Mesenchymal stem cell (in vitro differentiated cells and primary cell): ENCODE measurements at regions not wholly inside any gene's neighbourhood (a gene's known extent, or its start where the extent isn't known, plus 50 kb on each side); places are given as distances from the start of the nearest gene placed in this dataset.

Experiments
- DNase-seq: peaks from one replicate; pipeline ENCODE4 v3.0.0-alpha.2; 2013
- H2AFZ ChIP-seq: one replicate; pipeline ENCODE4 v1.6.1; 2013; ENCODE audit warnings: low read depth, mild to moderate bottlenecking, control low read depth, inconsistent platforms, low read length, moderate library complexity
- H2AK5ac ChIP-seq: 2 replicates; pipeline ENCODE4 v1.6.1; 2013; ENCODE audit warnings: low read length, moderate library complexity, mild to moderate bottlenecking, inconsistent platforms; ENCODE audit not compliant: severe bottlenecking
- H2BK120ac ChIP-seq: one replicate; pipeline ENCODE4 v1.6.1; 2013; ENCODE audit warnings: low read depth, mild to moderate bottlenecking, inconsistent platforms, low read length, moderate library complexity
- H2BK12ac ChIP-seq, 2 experiments: one replicate each; pipeline ENCODE4 v1.6.1; 2013; ENCODE audit warnings: inconsistent platforms in 2 of 2, low read length in 2 of 2, mild to moderate bottlenecking in 2 of 2, moderate library complexity in 2 of 2, control low read depth in 1 of 2
- H2BK15ac ChIP-seq: one replicate; pipeline ENCODE4 v1.6.1; 2013; ENCODE audit warnings: mild to moderate bottlenecking, low read depth, inconsistent platforms; ENCODE audit not compliant: poor library complexity, severe bottlenecking
- H2BK5ac ChIP-seq: 2 replicates; pipeline ENCODE4 v1.6.1; 2013; ENCODE audit warnings: low read depth, mild to moderate bottlenecking, low read length, control low read depth, inconsistent platforms; ENCODE audit not compliant: poor library complexity, severe bottlenecking
- H3K14ac ChIP-seq, 2 experiments: one replicate each; pipeline ENCODE4 v1.6.1; 2013; ENCODE audit warnings: inconsistent platforms in 2 of 2, low read length in 2 of 2, control low read depth in 1 of 2, mild to moderate bottlenecking in 1 of 2, moderate library complexity in 1 of 2
- H3K18ac ChIP-seq, 2 experiments: one replicate each; pipeline ENCODE4 v1.6.1; 2013; ENCODE audit warnings: inconsistent platforms in 2 of 2, low read length in 2 of 2, control low read depth in 1 of 2, low read depth in 1 of 2, mild to moderate bottlenecking in 1 of 2
- H3K23ac ChIP-seq, 2 experiments: one replicate each; pipeline ENCODE4 v1.6.1; 2013; ENCODE audit warnings: inconsistent platforms in 2 of 2, low read length in 2 of 2, mild to moderate bottlenecking in 2 of 2, moderate library complexity in 2 of 2, control low read depth in 1 of 2
- H3K27ac ChIP-seq: 2 replicates; pipeline ENCODE4 v1.5.1; 2013; ENCODE audit warnings: mild to moderate bottlenecking, moderate library complexity, low read length, control low read depth, inconsistent platforms; ENCODE audit not compliant: poor library complexity, severe bottlenecking
- H3K27me3 ChIP-seq, 2 experiments: 2 replicates each; pipeline versions ENCODE4 v1.6.1 to v1.7.0; 2013; ENCODE audit warnings: low read length in 2 of 2, mild to moderate bottlenecking in 2 of 2, moderate library complexity in 2 of 2, control low read depth in 1 of 2, inconsistent platforms in 1 of 2; ENCODE audit not compliant: control insufficient read depth in 1 of 2, insufficient read depth in 1 of 2
- H3K36me3 ChIP-seq, 2 experiments: 2 replicates each; pipeline versions ENCODE4 v1.6.1 to v1.7.0; 2013; ENCODE audit warnings: low read length in 2 of 2, control low read depth in 1 of 2, inconsistent platforms in 1 of 2, low read depth in 1 of 2, mild to moderate bottlenecking in 1 of 2; ENCODE audit not compliant: insufficient read depth in 2 of 2, control insufficient read depth in 1 of 2
- H3K4ac ChIP-seq, 2 experiments: one replicate each; pipeline ENCODE4 v1.6.1; 2013; ENCODE audit warnings: inconsistent platforms in 2 of 2, low read length in 2 of 2, mild to moderate bottlenecking in 2 of 2, moderate library complexity in 2 of 2, control low read depth in 1 of 2, low read depth in 1 of 2
- H3K4me1 ChIP-seq: 2 replicates; pipeline ENCODE4 v1.6.1; 2013; ENCODE audit warnings: low read depth, low read length, control low read depth; ENCODE audit not compliant: control insufficient read depth, insufficient read depth
- H3K4me2 ChIP-seq: 2 replicates; pipeline ENCODE4 v1.6.1; 2013; ENCODE audit warnings: low read length, mild to moderate bottlenecking, inconsistent platforms; ENCODE audit not compliant: poor library complexity, severe bottlenecking
- H3K4me3 ChIP-seq, 2 experiments: 2 replicates each; pipeline versions ENCODE4 v1.5.1 to v1.7.0; 2013; ENCODE audit warnings: low read length in 2 of 2, mild to moderate bottlenecking in 2 of 2, control low read depth in 1 of 2, low read depth in 1 of 2; ENCODE audit not compliant: insufficient read depth in 1 of 2
- H3K79me1 ChIP-seq: replicated peaks from 2 replicates; pipeline ENCODE4 v1.6.1; 2013; ENCODE audit warnings: mild to moderate bottlenecking, control low read depth, low read length, inconsistent platforms; ENCODE audit not compliant: poor library complexity, severe bottlenecking
- H3K9ac ChIP-seq: 2 replicates; pipeline ENCODE4 v1.7.0; 2013; ENCODE audit warnings: mild to moderate bottlenecking, low read length, moderate library complexity
- H3K9me3 ChIP-seq: 2 replicates; pipeline ENCODE4 v1.7.0; 2013; ENCODE audit warnings: mild to moderate bottlenecking, low read length; ENCODE audit not compliant: control insufficient read depth
- H4K8ac ChIP-seq: one replicate; pipeline ENCODE4 v1.6.1; 2013; ENCODE audit warnings: inconsistent platforms, mild to moderate bottlenecking, low read length, moderate library complexity
- H4K91ac ChIP-seq: one replicate; pipeline ENCODE4 v1.6.1; 2013; ENCODE audit warnings: mild to moderate bottlenecking, low read length, inconsistent platforms
- WGBS: methylation state at CpG from one replicate; pipeline ENCODE4 v1.1.7; 2013; ENCODE audit warnings: mixed read lengths; 5-methylcytosine and 5-hydroxymethylcytosine counted together

DNA sequence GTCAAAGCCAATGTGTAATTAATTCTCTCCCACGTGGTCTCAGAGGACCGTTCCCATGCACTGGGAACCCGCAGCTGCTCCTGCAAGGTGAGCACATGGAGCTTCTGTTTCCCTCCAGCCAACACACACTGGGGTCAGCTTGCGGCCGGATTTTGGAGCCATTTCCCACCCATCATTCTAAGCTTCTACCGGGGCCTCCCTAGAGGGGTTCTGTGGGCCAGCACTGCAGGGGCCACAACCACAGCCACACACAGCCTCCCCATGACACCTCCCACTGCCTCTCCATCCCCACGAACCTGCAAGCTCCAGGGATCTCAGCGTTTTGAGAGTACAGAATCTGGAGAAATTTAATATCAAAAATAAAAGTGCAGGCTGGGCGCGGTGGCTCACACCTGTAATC is 120.7 kb upstream of the SOX1 start:
- 78% methylated on average over 10 of the region's 10 CpGs for WGBS
- no peak overlapping the region for H3K4me2 ChIP-seq
- no peaks in the 10 kb centered on the region for H3K27me3 ChIP-seq
- H2BK12ac ChIP-seq = no peak overlapping the region
- no peak for DNase-seq
- H3K4me3 ChIP-seq = no peak overlapping the region
- H2BK120ac ChIP-seq = no peak overlapping the region
- no peak overlapping the region for H3K4ac ChIP-seq
- H3K36me3 ChIP-seq = no peaks in the 10 kb centered on the region
- H3K23ac ChIP-seq = no peak overlapping the region
- no peak overlapping the region for H3K27ac ChIP-seq
- no peak overlapping the region for H2BK15ac ChIP-seq
- no peak overlapping the region for H2BK5ac ChIP-seq
- no peaks in the 10 kb centered on the region for H3K79me1 ChIP-seq
- no peak overlapping the region for H3K14ac ChIP-seq
- H2AFZ ChIP-seq = no peak overlapping the region
- no peak overlapping the region for H4K8ac ChIP-seq
- peaks cover 19% of the 10 kb centered on the region for H3K9me3 ChIP-seq
- H3K4me1 ChIP-seq = no peaks in the 10 kb centered on the region
- no peak overlapping the region for H3K9ac ChIP-seq
- H2AK5ac ChIP-seq = no peak overlapping the region
- H3K18ac ChIP-seq = no peak overlapping the region
- H4K91ac ChIP-seq = no peak overlapping the region

GRCh38 chr13:111947026-111947810 is 119.7 kb upstream of the SOX1 start:
- Histone ChIP-seq H4K91ac (no peak overlapping the region), H2AFZ (no peak overlapping the region), H2BK15ac (no peak overlapping the region), H3K27ac (no peak overlapping the region), H3K4me3 (no peak overlapping the region), H3K4ac (no peak overlapping the region), H3K9me3 (peaks cover 23% of the 10 kb centered on the region), H3K36me3 (no peaks in the 10 kb centered on the region), H3K18ac (no peak overlapping the region), H3K14ac (no peak overlapping the region), H3K9ac (no peak overlapping the region), H2BK120ac (no peak overlapping the region), H3K23ac (no peak overlapping the region), H2AK5ac (no peak overlapping the region), H3K27me3 (no peaks in the 10 kb centered on the region), H3K4me1 (no peaks in the 10 kb centered on the region), H2BK5ac (no peak overlapping the region), H2BK12ac (no peak overlapping the region), H3K4me2 (no peak overlapping the region), H3K79me1 (no peaks in the 10 kb centered on the region), H4K8ac (no peak overlapping the region)
- 87% methylated on average over 14 of the region's 16 CpGs for WGBS
- DNase-seq = no peak

DNA sequence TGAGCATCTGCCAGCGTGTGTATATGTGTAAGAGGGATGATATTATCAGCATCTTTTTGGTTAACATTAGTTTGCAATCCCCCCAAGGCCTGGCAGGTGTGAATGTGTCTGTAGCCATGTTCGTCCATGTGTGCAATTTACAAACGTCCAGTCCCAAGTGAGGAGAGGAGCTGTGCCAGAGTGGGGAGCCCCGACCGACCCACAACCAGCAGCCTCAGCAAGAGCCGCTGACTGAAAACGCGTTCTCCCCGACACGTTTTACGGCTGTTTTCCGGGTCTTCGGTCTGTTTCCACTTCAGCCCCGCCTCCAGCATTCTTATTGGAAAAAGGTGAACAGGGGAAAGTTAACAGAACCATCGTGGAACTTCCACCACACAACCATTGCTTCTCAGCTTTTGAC is 119.1 kb upstream of the SOX1 start:
- Histone ChIP-seq H3K23ac (no peak overlapping the region), H4K8ac (no peak overlapping the region), H3K4me3 (no peak overlapping the region), H3K9ac (no peak overlapping the region), H3K4ac (no peak overlapping the region), H3K18ac (no peak overlapping the region), H3K36me3 (no peaks in the 10 kb centered on the region), H3K4me1 (no peaks in the 10 kb centered on the region), H3K79me1 (no peaks in the 10 kb centered on the region), H3K14ac (no peak overlapping the region), H3K9me3 (peaks cover 23% of the 10 kb centered on the region), H2BK15ac (no peak overlapping the region), H3K27me3 (no peaks in the 10 kb centered on the region), H2BK12ac (no peak overlapping the region), H3K4me2 (no peak overlapping the region), H2BK5ac (no peak overlapping the region), H4K91ac (no peak overlapping the region), H2AK5ac (no peak overlapping the region), H3K27ac (no peak overlapping the region), H2BK120ac (no peak overlapping the region), H2AFZ (no peak overlapping the region)
- WGBS = 74% methylated on average over 14 of the region's 15 CpGs
- DNase-seq = no peak

DNA sequence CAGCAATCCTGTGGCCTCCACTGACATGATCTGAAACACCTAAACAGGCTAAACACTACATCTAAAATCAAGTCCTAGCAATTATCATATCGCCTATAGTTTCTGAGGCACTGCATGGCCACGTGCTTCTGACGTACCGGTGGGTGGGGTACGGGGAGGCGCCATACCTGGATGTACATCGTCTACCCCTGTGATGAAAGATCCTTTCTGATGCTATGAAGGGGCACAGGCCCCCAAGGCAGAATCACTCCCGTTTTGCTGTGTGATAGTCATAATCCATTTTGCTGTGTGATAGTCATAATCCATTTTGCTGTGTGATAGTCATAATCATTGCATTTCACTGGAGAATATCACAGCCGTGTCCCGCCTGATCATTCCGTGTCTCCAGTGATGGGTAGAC is 118.7 kb upstream of the SOX1 start:
- H3K36me3 ChIP-seq = no peaks in the 10 kb centered on the region
- H2BK15ac ChIP-seq = no peak overlapping the region
- no peak overlapping the region for H3K4me3 ChIP-seq
- no peaks in the 10 kb centered on the region for H3K79me1 ChIP-seq
- H3K18ac ChIP-seq = no peak overlapping the region
- H2BK12ac ChIP-seq = no peak overlapping the region
- H3K4me1 ChIP-seq = no peaks in the 10 kb centered on the region
- no peak for DNase-seq
- WGBS = 94% methylated on average over 11 of the region's 11 CpGs
- no peak overlapping the region for H3K23ac ChIP-seq
- no peak overlapping the region for H2BK120ac ChIP-seq
- H2AK5ac ChIP-seq = no peak overlapping the region
- H3K14ac ChIP-seq = no peak overlapping the region
- no peak overlapping the region for H3K4ac ChIP-seq
- no peaks in the 10 kb centered on the region for H3K27me3 ChIP-seq
- H3K9me3 ChIP-seq = peaks cover 23% of the 10 kb centered on the region
- no peak overlapping the region for H4K91ac ChIP-seq
- no peak overlapping the region for H3K4me2 ChIP-seq
- H3K9ac ChIP-seq = no peak overlapping the region
- H2AFZ ChIP-seq = no peak overlapping the region
- H4K8ac ChIP-seq = no peak overlapping the region
- no peak overlapping the region for H2BK5ac ChIP-seq
- H3K27ac ChIP-seq = no peak overlapping the region
